ENCODE measurements at regions not wholly inside any gene's neighbourhood (a gene's known extent, or its start where the extent isn't known, plus 50 kb on each side); places are given as distances from the start of the nearest gene placed in this dataset.

DNA sequence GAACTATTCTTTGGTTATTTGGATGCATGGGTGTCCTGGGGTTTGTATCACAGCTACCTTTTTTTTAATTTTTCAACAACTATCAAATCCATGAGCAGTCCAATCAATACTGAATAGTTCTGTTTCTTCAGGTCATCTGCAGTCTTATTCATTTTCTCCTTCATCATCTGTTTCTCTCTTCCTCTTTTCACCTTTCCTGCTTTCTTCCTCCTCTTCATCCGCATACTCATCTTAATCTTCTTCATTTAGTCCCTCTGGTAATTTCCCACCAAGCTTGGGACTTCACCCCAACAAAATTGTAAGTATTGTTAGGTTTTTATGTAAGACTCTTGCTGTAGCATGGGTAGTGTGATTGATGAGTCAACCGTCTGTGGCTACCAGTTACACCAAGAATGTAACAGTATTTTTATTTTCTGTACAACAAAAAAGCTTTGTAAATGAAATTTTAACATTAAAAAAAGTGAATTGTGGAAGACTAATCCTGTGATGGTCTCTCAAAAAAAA lies 184.1 kb upstream of the RNPC3 start:
- TF ChIP-seq, protein P1, sequence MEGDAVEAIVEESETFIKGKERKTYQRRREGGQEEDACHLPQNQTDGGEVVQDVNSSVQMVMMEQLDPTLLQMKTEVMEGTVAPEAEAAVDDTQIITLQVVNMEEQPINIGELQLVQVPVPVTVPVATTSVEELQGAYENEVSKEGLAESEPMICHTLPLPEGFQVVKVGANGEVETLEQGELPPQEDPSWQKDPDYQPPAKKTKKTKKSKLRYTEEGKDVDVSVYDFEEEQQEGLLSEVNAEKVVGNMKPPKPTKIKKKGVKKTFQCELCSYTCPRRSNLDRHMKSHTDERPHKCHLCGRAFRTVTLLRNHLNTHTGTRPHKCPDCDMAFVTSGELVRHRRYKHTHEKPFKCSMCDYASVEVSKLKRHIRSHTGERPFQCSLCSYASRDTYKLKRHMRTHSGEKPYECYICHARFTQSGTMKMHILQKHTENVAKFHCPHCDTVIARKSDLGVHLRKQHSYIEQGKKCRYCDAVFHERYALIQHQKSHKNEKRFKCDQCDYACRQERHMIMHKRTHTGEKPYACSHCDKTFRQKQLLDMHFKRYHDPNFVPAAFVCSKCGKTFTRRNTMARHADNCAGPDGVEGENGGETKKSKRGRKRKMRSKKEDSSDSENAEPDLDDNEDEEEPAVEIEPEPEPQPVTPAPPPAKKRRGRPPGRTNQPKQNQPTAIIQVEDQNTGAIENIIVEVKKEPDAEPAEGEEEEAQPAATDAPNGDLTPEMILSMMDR (IDR thresholded peaks at IDR 0.05), result no peak
- TF ChIP-seq POLR2A (IDR thresholded peaks at IDR 0.05) (no peak), EP300 (IDR thresholded peaks at IDR 0.05) (no peak)

All from tibial nerve (tissue), 4 donors.